Osteoblast (primary cell): ENCODE measurements at regions not wholly inside any gene's neighbourhood (a gene's known extent, or its start where the extent isn't known, plus 50 kb on each side); places are given as distances from the start of the nearest gene placed in this dataset.

Source experiments
- DNase-seq: peaks from one replicate; pipeline ENCODE4 v3.0.0; 2011; ENCODE audit warnings: low spot score, mixed read lengths; ENCODE audit not compliant: insufficient read length; ENCODE audit errors: missing footprints
- H2AFZ ChIP-seq: 2 replicates; pipeline ENCODE4 v1.6.0; 2011; ENCODE audit warnings: mild to moderate bottlenecking, low read length
- H3K27ac ChIP-seq: 2 replicates; pipeline ENCODE4 v1.5.1; 2011; ENCODE audit warnings: mild to moderate bottlenecking, low read depth, low read length, moderate library complexity
- H3K27me3 ChIP-seq: 2 replicates; pipeline ENCODE4 v1.6.0; 2012; ENCODE audit warnings: mild to moderate bottlenecking, control low read depth, inconsistent platforms, low read length, moderate library complexity; ENCODE audit not compliant: insufficient read depth
- H3K36me3 ChIP-seq: 2 replicates; pipeline ENCODE4 v1.5.1; 2011; ENCODE audit warnings: mild to moderate bottlenecking, low read length, control low read depth, moderate library complexity; ENCODE audit not compliant: insufficient read depth
- H3K4me1 ChIP-seq: 2 replicates; pipeline ENCODE4 v1.5.1; 2011; ENCODE audit warnings: mild to moderate bottlenecking, low read length, control low read depth, moderate library complexity; ENCODE audit not compliant: insufficient read depth
- H3K4me2 ChIP-seq: 2 replicates; pipeline ENCODE4 v1.6.0; 2011; ENCODE audit warnings: mild to moderate bottlenecking, low read length; ENCODE audit not compliant: insufficient read depth
- H3K4me3 ChIP-seq: fragments of 200-600 bp; sonication (generic); 3 replicates; pipeline ENCODE4 v1.5.1; 2012; ENCODE audit warnings: mild to moderate bottlenecking, low read length, inconsistent platforms; ENCODE audit not compliant: insufficient read depth
- H3K79me2 ChIP-seq: 2 replicates; pipeline ENCODE4 v1.6.0; 2012; ENCODE audit warnings: mild to moderate bottlenecking, low read length, control low read depth, inconsistent platforms; ENCODE audit not compliant: insufficient read depth
- H3K9me3 ChIP-seq: 2 replicates; pipeline ENCODE4 v1.5.1; 2011; ENCODE audit warnings: low read depth, low read length, control low read depth
- H4K20me1 ChIP-seq: 2 replicates; pipeline ENCODE4 v1.6.0; 2012; ENCODE audit warnings: mild to moderate bottlenecking, low read length, control low read depth; ENCODE audit not compliant: insufficient read depth
- TF ChIP-seq, protein P1 (sequence below): IDR thresholded peaks from 2 replicates; pipeline ENCODE4 v1.5.1; 2011; ENCODE audit warnings: mild to moderate bottlenecking, low read depth, low read length, moderate library complexity; ENCODE audit errors: extremely low read depth

DNA sequence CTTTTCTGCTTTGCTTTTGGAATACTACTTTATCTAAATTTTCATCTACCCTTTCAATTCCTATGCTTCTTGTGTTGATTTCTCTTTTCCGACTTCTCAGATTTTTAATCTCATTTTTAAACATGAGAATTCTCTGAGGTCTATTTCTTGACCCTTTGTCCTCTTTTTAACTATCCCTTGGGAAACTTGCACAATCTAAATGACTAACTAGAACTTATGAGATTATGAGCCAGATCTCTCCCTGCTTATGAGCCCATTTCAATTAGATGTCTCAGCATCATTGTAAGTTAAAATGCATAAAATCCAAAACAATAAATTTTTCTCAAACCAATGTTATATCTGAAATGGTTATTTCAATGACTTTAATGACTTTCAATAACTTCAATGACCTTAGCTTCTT, 296.9 kb upstream of the AGTR1 start:
- Histone ChIP-seq H3K4me3 (no peak overlapping the region), H3K4me2 (no peak overlapping the region)
- no peak for DNase-seq

DNA sequence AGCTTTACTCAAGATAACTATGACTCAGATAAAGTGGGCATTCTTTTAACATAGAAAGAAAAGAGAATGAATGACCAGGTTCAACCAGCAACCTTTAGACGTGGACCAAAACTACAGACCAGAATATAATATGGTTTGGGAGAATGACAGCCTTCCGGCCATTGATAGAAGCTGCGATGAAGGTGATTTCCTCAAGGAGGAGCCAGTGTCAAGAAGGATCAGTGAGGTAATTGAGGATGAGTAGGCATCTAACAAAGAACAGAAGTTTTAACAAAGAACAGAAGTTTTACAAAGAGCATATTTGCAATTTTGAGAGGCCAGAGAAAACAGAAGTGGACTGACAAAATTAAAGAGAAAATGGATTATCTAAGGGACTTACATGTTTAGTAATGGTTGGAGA, 289.0 kb upstream of the AGTR1 start:
- H3K36me3 ChIP-seq = no peaks in the 10 kb centered on the region
- H3K27me3 ChIP-seq = no peaks in the 10 kb centered on the region
- TF ChIP-seq, protein P1, sequence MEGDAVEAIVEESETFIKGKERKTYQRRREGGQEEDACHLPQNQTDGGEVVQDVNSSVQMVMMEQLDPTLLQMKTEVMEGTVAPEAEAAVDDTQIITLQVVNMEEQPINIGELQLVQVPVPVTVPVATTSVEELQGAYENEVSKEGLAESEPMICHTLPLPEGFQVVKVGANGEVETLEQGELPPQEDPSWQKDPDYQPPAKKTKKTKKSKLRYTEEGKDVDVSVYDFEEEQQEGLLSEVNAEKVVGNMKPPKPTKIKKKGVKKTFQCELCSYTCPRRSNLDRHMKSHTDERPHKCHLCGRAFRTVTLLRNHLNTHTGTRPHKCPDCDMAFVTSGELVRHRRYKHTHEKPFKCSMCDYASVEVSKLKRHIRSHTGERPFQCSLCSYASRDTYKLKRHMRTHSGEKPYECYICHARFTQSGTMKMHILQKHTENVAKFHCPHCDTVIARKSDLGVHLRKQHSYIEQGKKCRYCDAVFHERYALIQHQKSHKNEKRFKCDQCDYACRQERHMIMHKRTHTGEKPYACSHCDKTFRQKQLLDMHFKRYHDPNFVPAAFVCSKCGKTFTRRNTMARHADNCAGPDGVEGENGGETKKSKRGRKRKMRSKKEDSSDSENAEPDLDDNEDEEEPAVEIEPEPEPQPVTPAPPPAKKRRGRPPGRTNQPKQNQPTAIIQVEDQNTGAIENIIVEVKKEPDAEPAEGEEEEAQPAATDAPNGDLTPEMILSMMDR = no peak
- no peak overlapping the region for H3K4me3 ChIP-seq
- no peak overlapping the region for H3K4me2 ChIP-seq
- no peak for DNase-seq
- H3K79me2 ChIP-seq = no peaks in the 10 kb centered on the region
- no peaks in the 10 kb centered on the region for H3K4me1 ChIP-seq
- no peaks in the 10 kb centered on the region for H3K9me3 ChIP-seq
- no peak overlapping the region for H2AFZ ChIP-seq
- H4K20me1 ChIP-seq = no peaks in the 10 kb centered on the region
- no peak overlapping the region for H3K27ac ChIP-seq

More for the DNA sequence above, 296.9 kb upstream of the AGTR1 start:
- H3K27ac ChIP-seq = no peak overlapping the region
- no peaks in the 10 kb centered on the region for H3K4me1 ChIP-seq
- H3K9me3 ChIP-seq = no peaks in the 10 kb centered on the region
- no peaks in the 10 kb centered on the region for H3K79me2 ChIP-seq
- no peak overlapping the region for H2AFZ ChIP-seq
- H4K20me1 ChIP-seq = no peaks in the 10 kb centered on the region
- H3K36me3 ChIP-seq = no peaks in the 10 kb centered on the region
- TF ChIP-seq, protein P1 = no peak
- H3K27me3 ChIP-seq = no peaks in the 10 kb centered on the region

DNA sequence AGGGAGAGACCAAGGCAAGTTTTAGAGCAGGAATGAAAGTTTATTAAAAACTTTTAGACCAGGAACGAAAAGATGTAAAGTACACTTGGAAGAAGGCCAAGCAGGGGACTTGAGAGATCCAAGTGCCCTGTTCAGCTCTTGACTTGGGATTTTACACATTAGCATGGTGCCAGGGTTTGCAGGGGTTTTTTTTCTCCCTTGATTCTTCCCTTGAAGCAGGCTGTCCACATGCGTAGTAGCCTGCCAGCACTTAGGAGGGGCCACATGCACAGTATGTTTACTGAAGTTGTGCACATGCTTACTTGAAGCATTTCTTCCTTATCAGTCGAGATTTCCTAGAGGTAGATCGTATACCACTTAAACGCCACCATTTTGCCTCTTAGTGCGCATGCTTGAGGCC, 277.5 kb upstream of the AGTR1 start:
- no peaks in the 10 kb centered on the region for H3K27me3 ChIP-seq

DNA sequence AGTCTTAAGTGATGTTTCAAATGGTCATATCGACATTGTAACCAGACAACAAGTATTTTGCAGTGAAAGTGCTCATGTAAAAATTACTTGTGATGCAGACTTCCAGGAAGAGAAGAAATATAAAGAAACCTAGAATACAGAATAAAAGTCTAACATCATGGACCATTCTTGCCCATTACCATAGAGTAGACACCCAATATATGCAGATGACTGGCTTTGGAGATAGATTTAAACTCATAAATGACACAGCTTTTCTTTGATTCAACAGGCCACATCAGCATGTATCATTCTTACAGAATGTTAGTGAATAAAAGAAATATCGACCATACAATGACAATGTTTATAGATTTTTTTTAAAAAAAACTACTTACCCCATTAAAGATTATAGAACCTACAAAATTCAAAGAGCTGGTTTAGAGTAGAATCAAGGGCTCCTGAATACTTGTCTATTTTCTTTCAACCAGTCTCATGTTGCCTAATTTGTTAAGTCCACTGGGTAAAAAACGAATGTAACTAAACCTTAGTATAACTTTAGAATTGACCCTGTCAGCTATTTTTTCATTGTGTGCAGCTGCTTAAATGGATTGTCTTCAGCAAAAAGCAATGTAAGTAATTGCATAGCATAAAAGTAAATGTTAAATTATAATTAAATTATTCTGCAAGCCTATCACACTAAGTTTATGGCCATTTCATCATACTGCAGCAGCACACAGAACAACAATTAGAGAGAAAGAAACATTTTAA, 268.7 kb upstream of the AGTR1 start:
- TF ChIP-seq, protein P1 = no peak
- Histone ChIP-seq H2AFZ (no peak overlapping the region), H3K4me3 (no peak overlapping the region), H4K20me1 (no peaks in the 10 kb centered on the region), H3K36me3 (no peaks in the 10 kb centered on the region), H3K79me2 (no peaks in the 10 kb centered on the region), H3K4me1 (no peaks in the 10 kb centered on the region), H3K9me3 (no peaks in the 10 kb centered on the region), H3K4me2 (no peak overlapping the region), H3K27ac (no peak overlapping the region), H3K27me3 (no peaks in the 10 kb centered on the region)
- DNase-seq = peak; percentile 5

More for the DNA sequence above, 277.5 kb upstream of the AGTR1 start:
- no peak for DNase-seq
- no peaks in the 10 kb centered on the region for H3K36me3 ChIP-seq
- H3K79me2 ChIP-seq = no peaks in the 10 kb centered on the region
- no peaks in the 10 kb centered on the region for H3K9me3 ChIP-seq
- H3K4me1 ChIP-seq = no peaks in the 10 kb centered on the region
- no peak overlapping the region for H3K4me2 ChIP-seq
- H4K20me1 ChIP-seq = no peaks in the 10 kb centered on the region
- no peak overlapping the region for H2AFZ ChIP-seq
- TF ChIP-seq, protein P1 = no peak
- H3K27ac ChIP-seq = no peak overlapping the region
- H3K4me3 ChIP-seq = no peak overlapping the region
